Mesothelial cell of epicardium (in vitro differentiated cells): ENCODE measurements at regions not wholly inside any gene's neighbourhood (a gene's known extent, or its start where the extent isn't known, plus 50 kb on each side); places are given as distances from the start of the nearest gene placed in this dataset.

ENCODE experiments used
- DNase-seq, 2 experiments: peaks; one replicate each; pipeline ENCODE4 v3.0.0; 2021; ENCODE audit warnings: low spot score in 2 of 2; ENCODE audit not compliant: unreplicated experiment in 2 of 2
- H3K27ac Mint-ChIP-seq: 2 replicates; pipeline ENCODE4 v1.8.0; 2021; ENCODE audit warnings: mixed read lengths
- H3K27me3 Mint-ChIP-seq: 2 replicates; pipeline ENCODE4 v1.8.0; 2021; ENCODE audit warnings: low read depth, mixed read lengths
- H3K36me3 Mint-ChIP-seq: 2 replicates; pipeline ENCODE4 v1.8.0; 2021; ENCODE audit warnings: mixed read lengths
- H3K4me1 Mint-ChIP-seq: 2 replicates; pipeline ENCODE4 v1.8.0; 2021; ENCODE audit warnings: mixed read lengths
- H3K4me3 Mint-ChIP-seq: 2 replicates; pipeline ENCODE4 v1.8.0; 2021; ENCODE audit warnings: mild to moderate bottlenecking, moderate library complexity, mixed read lengths
- H3K9me3 Mint-ChIP-seq: 2 replicates; pipeline ENCODE4 v1.8.0; 2021; ENCODE audit warnings: mixed read lengths
- CTCF ChIP-seq: fragments of 200-600 bp; sonication (generic); IDR thresholded peaks from one replicate; pipeline ENCODE4 v1.5.0; 2021; ENCODE audit warnings: antibody characterized with exemption; ENCODE audit not compliant: unreplicated experiment

DNA sequence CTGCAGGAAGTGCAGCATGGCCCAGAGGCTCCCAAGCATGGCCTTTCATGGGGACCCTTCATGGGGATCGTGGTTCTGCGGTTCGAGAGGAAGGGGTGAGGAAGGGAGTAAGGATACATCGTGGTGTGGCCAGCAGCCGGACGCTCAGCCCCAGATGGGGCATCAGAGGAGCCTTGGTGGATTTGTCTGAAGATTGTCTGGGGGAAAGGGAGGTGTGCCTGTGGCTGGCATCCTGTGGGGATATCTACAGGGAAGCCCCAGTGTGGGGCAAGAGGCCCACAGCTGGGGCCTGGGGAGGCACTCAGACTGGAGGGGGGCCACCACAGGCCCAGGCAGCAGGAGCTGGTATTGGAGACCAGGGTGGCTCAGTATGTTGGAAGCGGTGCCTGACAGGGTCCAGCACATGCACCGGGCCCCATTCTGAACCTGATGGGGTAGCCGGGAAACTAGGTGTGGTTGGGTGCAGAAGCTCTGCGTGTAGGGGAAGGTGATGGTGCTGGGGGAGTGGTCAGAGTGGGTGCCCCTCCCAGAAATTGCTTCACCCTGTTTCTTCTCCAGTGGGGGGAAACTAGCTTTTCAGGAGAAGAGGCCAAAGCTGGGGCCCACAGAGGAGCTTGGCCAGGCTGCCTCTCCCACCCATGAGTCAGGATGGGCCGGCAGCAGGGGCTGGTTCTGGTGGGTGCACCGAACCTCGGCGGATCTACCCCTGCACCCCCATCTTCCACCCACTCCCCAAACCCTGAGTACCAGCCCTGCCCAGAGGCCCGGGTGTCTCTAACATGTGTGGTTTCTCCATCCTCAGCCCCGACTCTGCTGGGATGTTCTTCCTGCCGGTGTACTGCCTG, 274.4 kb upstream of the HDAC4 start:
- no peak for TF ChIP-seq CTCF
- DNase-seq: peak in 1 of 2 experiments; percentile 20
- no peaks in the 10 kb centered on the region for H3K4me1 Mint-ChIP-seq
- no peak overlapping the region for H3K4me3 Mint-ChIP-seq
- no peak overlapping the region for H3K27ac Mint-ChIP-seq
- no peaks in the 10 kb centered on the region for H3K36me3 Mint-ChIP-seq
- H3K27me3 Mint-ChIP-seq: peaks cover 15% of the 10 kb centered on the region
- H3K9me3 Mint-ChIP-seq: no peaks in the 10 kb centered on the region

GRCh38 chr2:239674101-239674980, 273.5 kb upstream of the HDAC4 start:
- H3K27me3 Mint-ChIP-seq: peaks cover 17% of the 10 kb centered on the region
- no peak overlapping the region for H3K27ac Mint-ChIP-seq
- no peaks in the 10 kb centered on the region for H3K36me3 Mint-ChIP-seq
- DNase-seq: peak in 1 of 2 experiments; percentile 30
- TF ChIP-seq CTCF: no peak
- no peaks in the 10 kb centered on the region for H3K4me1 Mint-ChIP-seq
- H3K9me3 Mint-ChIP-seq: no peaks in the 10 kb centered on the region
- H3K4me3 Mint-ChIP-seq: no peak overlapping the region

DNA sequence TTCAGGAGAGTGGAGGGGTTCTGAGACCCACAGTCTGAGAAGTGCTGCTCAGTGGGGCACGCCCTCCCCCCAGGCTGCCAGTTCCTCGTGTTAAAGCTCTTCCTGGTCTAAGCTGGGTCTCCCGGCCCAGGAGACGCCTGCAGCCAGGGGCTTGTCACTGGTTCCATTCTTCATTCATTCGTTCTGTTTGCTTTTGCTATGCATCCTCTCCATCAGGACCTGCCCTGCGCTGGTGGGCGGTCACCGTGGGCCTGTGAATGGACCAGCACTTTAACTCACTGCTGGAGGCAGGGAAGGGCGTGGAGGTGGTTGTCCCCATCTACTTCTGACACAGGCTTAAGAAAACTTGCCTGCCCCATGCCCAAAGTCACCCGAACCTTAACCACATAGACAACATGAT, 272.8 kb upstream of the HDAC4 start:
- no peak for TF ChIP-seq CTCF
- Mint-ChIP-seq H3K27me3 (peaks cover 17% of the 10 kb centered on the region), H3K36me3 (no peaks in the 10 kb centered on the region), H3K4me1 (no peaks in the 10 kb centered on the region), H3K27ac (no peak overlapping the region), H3K4me3 (no peak overlapping the region), H3K9me3 (no peaks in the 10 kb centered on the region)
- peak in 1 of 2 experiments; percentile 20 for DNase-seq

GRCh38 chr2:239671916-239672849, 271.4 kb upstream of the HDAC4 start:
- no peak for TF ChIP-seq CTCF
- Mint-ChIP-seq H3K36me3 (no peaks in the 10 kb centered on the region), H3K27ac (no peak overlapping the region)

GRCh38 chr2:239671471-239671870, 270.7 kb upstream of the HDAC4 start:
- H3K36me3 Mint-ChIP-seq: no peaks in the 10 kb centered on the region
- TF ChIP-seq CTCF: no peak
- no peaks in the 10 kb centered on the region for H3K4me1 Mint-ChIP-seq
- no peak for DNase-seq
- no peak overlapping the region for H3K27ac Mint-ChIP-seq
- H3K9me3 Mint-ChIP-seq: no peaks in the 10 kb centered on the region
- H3K27me3 Mint-ChIP-seq: peaks cover 23% of the 10 kb centered on the region
- no peak overlapping the region for H3K4me3 Mint-ChIP-seq

More at GRCh38 chr2:239671916-239672849, 271.4 kb upstream of the HDAC4 start:
- DNase-seq: no peak
- Mint-ChIP-seq H3K4me1 (no peaks in the 10 kb centered on the region), H3K4me3 (no peak overlapping the region), H3K9me3 (no peaks in the 10 kb centered on the region), H3K27me3 (peaks cover 19% of the 10 kb centered on the region)
